ENCODE measurements at regions not wholly inside any gene's neighbourhood (a gene's known extent, or its start where the extent isn't known, plus 50 kb on each side); places are given as distances from the start of the nearest gene placed in this dataset.

GRCh38 chr11:92391364-92391763 lies 166.7 kb downstream of the FAT3 start:
- TF ChIP-seq CTCF (optimal IDR thresholded peaks at IDR 0.05 in 1 of 3, IDR thresholded peaks at IDR 0.05 in 1 of 3, conservative IDR thresholded peaks at IDR 0.05 in 1 of 3; ENCODE audit: extremely low read depth in 1 of 3, insufficient read depth in 2 of 3, low read length in 3 of 3) (no peak), EZH2 (IDR thresholded peaks at IDR 0.05; ENCODE audit: low read length) (no peak)

All from keratinocyte (primary cell).